ENCODE measurements at regions not wholly inside any gene's neighbourhood (a gene's known extent, or its start where the extent isn't known, plus 50 kb on each side); places are given as distances from the start of the nearest gene placed in this dataset.

DNA sequence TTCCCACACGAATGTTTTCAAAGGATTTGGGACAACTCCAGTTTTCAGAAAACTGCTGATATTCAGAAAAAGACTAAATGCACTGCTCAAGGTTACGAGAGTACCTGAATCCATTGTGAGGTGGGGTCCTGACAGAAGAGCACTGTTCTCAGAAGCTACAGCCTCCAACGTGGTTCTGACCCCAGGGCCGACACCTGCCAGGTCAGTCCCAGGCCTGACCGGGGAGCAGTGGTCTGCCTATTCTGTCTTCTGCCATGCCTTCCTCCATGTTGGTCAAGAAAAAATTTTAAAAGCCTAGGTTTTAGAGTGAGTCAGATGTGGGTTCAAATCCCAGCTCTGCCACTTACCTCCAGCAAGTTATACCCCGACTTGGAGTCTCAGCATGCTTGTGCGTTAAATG is 212.3 kb downstream of the BCL11A start:
- TF ChIP-seq RARB (CRISPR knock-in tag; IDR thresholded peaks at IDR 0.05) (no peak), ZFP3 (CRISPR knock-in tag; IDR thresholded peaks at IDR 0.05) (no peak)
- TF ChIP-seq, protein P1, sequence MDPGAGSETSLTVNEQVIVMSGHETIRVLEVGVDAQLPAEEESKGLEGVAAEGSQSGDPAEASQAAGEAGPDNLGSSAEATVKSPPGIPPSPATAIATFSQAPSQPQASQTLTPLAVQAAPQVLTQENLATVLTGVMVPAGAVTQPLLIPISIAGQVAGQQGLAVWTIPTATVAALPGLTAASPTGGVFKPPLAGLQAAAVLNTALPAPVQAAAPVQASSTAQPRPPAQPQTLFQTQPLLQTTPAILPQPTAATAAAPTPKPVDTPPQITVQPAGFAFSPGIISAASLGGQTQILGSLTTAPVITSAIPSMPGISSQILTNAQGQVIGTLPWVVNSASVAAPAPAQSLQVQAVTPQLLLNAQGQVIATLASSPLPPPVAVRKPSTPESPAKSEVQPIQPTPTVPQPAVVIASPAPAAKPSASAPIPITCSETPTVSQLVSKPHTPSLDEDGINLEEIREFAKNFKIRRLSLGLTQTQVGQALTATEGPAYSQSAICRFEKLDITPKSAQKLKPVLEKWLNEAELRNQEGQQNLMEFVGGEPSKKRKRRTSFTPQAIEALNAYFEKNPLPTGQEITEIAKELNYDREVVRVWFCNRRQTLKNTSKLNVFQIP (CRISPR knock-in tag; IDR thresholded peaks at IDR 0.05; ENCODE audit: borderline replicate concordance, low read depth): no peak
